ENCODE measurements at regions not wholly inside any gene's neighbourhood (a gene's known extent, or its start where the extent isn't known, plus 50 kb on each side); places are given as distances from the start of the nearest gene placed in this dataset.

DNA sequence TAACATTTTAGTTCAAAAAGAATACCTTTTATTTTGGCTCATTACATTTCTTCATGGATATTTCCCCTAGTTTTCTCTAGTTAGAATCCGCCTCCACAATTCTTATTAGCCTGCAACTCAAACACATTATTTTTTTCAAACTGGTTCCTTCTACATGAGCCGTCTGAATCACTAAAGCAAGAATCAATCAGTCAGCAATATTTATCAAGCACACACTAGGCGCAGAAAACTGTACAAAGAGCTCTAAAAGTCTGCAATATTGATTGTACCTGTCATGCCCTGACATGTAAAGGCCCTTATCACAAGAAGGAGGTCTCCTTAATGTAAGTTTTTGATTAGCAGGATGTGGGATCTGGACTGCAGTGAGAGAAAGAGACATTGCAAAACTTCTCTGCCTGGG is 94.8 kb upstream of the CENPE start:
- H3K4me3 ChIP-seq, result no peak overlapping the region
- H3K9ac ChIP-seq (ENCODE audit: insufficient read depth in 1 of 2, low read depth in 2 of 2, low read length in 2 of 2), result no peak overlapping the region
- H4K20me1 ChIP-seq (replicated peaks; ENCODE audit: control insufficient read depth, insufficient read depth, low read length), result no peaks in the 10 kb centered on the region
- no peaks in the 10 kb centered on the region for H3K9me3 ChIP-seq (replicated peaks; ENCODE audit: control insufficient read depth, insufficient read depth, low read depth, low read length)
- TF ChIP-seq BDP1 (IDR thresholded peaks at IDR 0.05; ENCODE audit: insufficient read depth, insufficient read length) (no peak), ZNF316 (IDR thresholded peaks at IDR 0.05) (peak; percentile 59; the same call in 1 of the 2 replicates)
- 11% methylated on average over 3 of the region's 3 CpGs for WGBS (ENCODE audit: insufficient coverage, low coverage, missing lambda C conversion rate)
- DNase-seq (ENCODE audit: extremely low read depth in 1 of 4, low spot score in 3 of 4), result no peak
- POLR2A ChIA-PET, result no interaction called here
- no peaks in the 10 kb centered on the region for H3K36me3 ChIP-seq (ENCODE audit: control insufficient read depth, insufficient read depth, low read length)
- intact Hi-C loops (cut with micrococcal nuclease), result no loop called here
- no peaks in the 10 kb centered on the region for H3K79me2 ChIP-seq (ENCODE audit: control insufficient read depth, insufficient read depth, low read length)
- H3K4me2 ChIP-seq (ENCODE audit: insufficient read depth, low read length), result no peak overlapping the region
- H3K9me1 ChIP-seq (ENCODE audit: control insufficient read depth, insufficient read depth, low read length), result no peaks in the 10 kb centered on the region
- no peaks in the 10 kb centered on the region for H3K4me1 ChIP-seq (replicated peaks in 1 of 2; ENCODE audit: control insufficient read depth in 2 of 2, insufficient read depth in 2 of 2, low read length in 2 of 2)
- H3K27me3 ChIP-seq (ENCODE audit: control insufficient read depth in 2 of 2, insufficient read depth in 2 of 2, low read length in 2 of 2), result no peaks in the 10 kb centered on the region
- FAIRE-seq, result no peak
- in situ Hi-C loops (cut with MboI), result no loop called here
- H3K27ac ChIP-seq (ENCODE audit: extremely low read depth, low read depth, low read length), result no peak overlapping the region
- no TSS peak for BruUV-seq (replicated peaks)
- CTCF ChIA-PET (ENCODE audit: low intra/inter-chr PET ratio), result no interaction called here
- ATAC-seq, result no peak
- no peak overlapping the region for H2AFZ ChIP-seq (ENCODE audit: low read depth, low read length)

DNA sequence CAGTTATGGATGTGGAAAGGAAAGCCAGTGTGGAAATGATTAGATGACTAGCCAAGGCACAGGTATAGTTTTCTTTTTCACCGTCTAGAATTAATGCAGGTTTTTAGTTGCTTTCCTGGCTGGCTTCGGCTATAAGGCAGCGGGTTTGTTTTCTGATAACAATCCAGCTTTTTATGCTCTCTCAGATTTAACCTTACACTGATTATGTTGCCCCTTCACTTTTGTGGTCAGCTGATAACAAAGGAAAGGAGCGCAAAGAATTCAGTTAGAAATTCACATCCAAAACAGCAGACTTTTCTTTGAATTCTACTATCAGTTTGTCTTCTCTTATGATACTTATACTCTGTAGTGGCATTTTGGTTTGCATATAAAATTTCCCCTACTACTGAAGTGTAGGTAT is 94.2 kb upstream of the CENPE start:
- Histone ChIP-seq H3K27ac (ENCODE audit: extremely low read depth, low read depth, low read length) (no peak overlapping the region), H3K36me3 (ENCODE audit: control insufficient read depth, insufficient read depth, low read length) (no peaks in the 10 kb centered on the region), H3K79me2 (ENCODE audit: control insufficient read depth, insufficient read depth, low read length) (no peaks in the 10 kb centered on the region), H3K4me1 (replicated peaks in 1 of 2; ENCODE audit: control insufficient read depth in 2 of 2, insufficient read depth in 2 of 2, low read length in 2 of 2) (no peaks in the 10 kb centered on the region), H4K20me1 (replicated peaks; ENCODE audit: control insufficient read depth, insufficient read depth, low read length) (no peaks in the 10 kb centered on the region), H3K9me3 (replicated peaks; ENCODE audit: control insufficient read depth, insufficient read depth, low read depth, low read length) (no peaks in the 10 kb centered on the region), H3K27me3 (ENCODE audit: control insufficient read depth in 2 of 2, insufficient read depth in 2 of 2, low read length in 2 of 2) (no peaks in the 10 kb centered on the region), H3K9me1 (ENCODE audit: control insufficient read depth, insufficient read depth, low read length) (no peaks in the 10 kb centered on the region), H3K4me3 (no peak overlapping the region), H2AFZ (ENCODE audit: low read depth, low read length) (no peak overlapping the region), H3K9ac (ENCODE audit: insufficient read depth in 1 of 2, low read depth in 2 of 2, low read length in 2 of 2) (no peak overlapping the region), H3K4me2 (ENCODE audit: insufficient read depth, low read length) (no peak overlapping the region)
- no TSS peak for BruUV-seq (replicated peaks)
- TF ChIP-seq SMAD4 (CRISPR knock-in tag; conservative IDR thresholded peaks at IDR 0.05), result no peak
- no peak for TF ChIP-seq DNMT1 (IDR thresholded peaks at IDR 0.05)
- no peak for TF ChIP-seq SETDB1 (IDR thresholded peaks at IDR 0.05; ENCODE audit: low read length)
- TF ChIP-seq ZNF583 (CRISPR knock-in tag; IDR thresholded peaks at IDR 0.05), result no peak
- TF ChIP-seq KDM1A (IDR thresholded peaks at IDR 0.05), result peak; percentile 62 to 80
- TF ChIP-seq KAT8 (IDR thresholded peaks at IDR 0.05; ENCODE audit: low read depth), result no peak
- no peak for TF ChIP-seq ZNF253 (CRISPR knock-in tag; conservative IDR thresholded peaks at IDR 0.05)
- peak in 1 of 2 experiments; percentile 51; a peak in 1 of 4 replicates for TF ChIP-seq RCOR1 (IDR thresholded peaks at IDR 0.05; ENCODE audit: borderline replicate concordance in 1 of 2, low read depth in 2 of 2, low read length in 2 of 2)
- no peak for TF ChIP-seq ZBTB8A (IDR thresholded peaks at IDR 0.05; ENCODE audit: partially characterized antibody)
- TF ChIP-seq ZFP30 (CRISPR knock-in tag; IDR thresholded peaks at IDR 0.05; ENCODE audit: borderline replicate concordance), result no peak
- TF ChIP-seq, protein P1, sequence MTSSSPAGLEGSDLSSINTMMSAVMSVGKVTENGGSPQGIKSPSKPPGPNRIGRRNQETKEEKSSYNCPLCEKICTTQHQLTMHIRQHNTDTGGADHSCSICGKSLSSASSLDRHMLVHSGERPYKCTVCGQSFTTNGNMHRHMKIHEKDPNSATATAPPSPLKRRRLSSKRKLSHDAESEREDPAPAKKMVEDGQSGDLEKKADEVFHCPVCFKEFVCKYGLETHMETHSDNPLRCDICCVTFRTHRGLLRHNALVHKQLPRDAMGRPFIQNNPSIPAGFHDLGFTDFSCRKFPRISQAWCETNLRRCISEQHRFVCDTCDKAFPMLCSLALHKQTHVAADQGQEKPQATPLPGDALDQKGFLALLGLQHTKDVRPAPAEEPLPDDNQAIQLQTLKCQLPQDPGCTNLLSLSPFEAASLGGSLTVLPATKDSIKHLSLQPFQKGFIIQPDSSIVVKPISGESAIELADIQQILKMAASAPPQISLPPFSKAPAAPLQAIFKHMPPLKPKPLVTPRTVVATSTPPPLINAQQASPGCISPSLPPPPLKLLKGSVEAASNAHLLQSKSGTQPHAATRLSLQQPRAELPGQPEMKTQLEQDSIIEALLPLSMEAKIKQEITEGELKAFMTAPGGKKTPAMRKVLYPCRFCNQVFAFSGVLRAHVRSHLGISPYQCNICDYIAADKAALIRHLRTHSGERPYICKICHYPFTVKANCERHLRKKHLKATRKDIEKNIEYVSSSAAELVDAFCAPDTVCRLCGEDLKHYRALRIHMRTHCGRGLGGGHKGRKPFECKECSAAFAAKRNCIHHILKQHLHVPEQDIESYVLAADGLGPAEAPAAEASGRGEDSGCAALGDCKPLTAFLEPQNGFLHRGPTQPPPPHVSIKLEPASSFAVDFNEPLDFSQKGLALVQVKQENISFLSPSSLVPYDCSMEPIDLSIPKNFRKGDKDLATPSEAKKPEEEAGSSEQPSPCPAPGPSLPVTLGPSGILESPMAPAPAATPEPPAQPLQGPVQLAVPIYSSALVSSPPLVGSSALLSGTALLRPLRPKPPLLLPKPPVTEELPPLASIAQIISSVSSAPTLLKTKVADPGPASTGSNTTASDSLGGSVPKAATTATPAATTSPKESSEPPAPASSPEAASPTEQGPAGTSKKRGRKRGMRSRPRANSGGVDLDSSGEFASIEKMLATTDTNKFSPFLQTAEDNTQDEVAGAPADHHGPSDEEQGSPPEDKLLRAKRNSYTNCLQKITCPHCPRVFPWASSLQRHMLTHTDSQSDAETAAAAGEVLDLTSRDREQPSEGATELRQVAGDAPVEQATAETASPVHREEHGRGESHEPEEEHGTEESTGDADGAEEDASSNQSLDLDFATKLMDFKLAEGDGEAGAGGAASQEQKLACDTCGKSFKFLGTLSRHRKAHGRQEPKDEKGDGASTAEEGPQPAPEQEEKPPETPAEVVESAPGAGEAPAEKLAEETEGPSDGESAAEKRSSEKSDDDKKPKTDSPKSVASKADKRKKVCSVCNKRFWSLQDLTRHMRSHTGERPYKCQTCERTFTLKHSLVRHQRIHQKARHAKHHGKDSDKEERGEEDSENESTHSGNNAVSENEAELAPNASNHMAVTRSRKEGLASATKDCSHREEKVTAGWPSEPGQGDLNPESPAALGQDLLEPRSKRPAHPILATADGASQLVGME (CRISPR knock-in tag; IDR thresholded peaks at IDR 0.05), result no peak
- ChIA-PET POLR2A (no interaction called here), CTCF (ENCODE audit: low intra/inter-chr PET ratio) (no interaction called here)
- WGBS (ENCODE audit: insufficient coverage, low coverage, missing lambda C conversion rate), result 3% methylated on average over 4 of the region's 4 CpGs
- intact Hi-C loops (cut with micrococcal nuclease) (no loop called here), in situ Hi-C loops (cut with MboI) (no loop called here)
- FAIRE-seq (no peak), DNase-seq (ENCODE audit: extremely low read depth in 1 of 4, low spot score in 3 of 4) (no peak), ATAC-seq (no peak)

Data from K562 (cell line).